GM18505 (cell line): ENCODE measurements at regions not wholly inside any gene's neighbourhood (a gene's known extent, or its start where the extent isn't known, plus 50 kb on each side); places are given as distances from the start of the nearest gene placed in this dataset.
"Not testable (repeated sequence)": the region's sequence is repeated elsewhere in the genome, so short reads cannot be mapped to it uniquely, and the experiment has no call there.

Experiments
- ATAC-seq: cut with Tn5 transposase; IDR thresholded peaks from one replicate; pipeline ENCODE4 v1.9.1; 2021; ENCODE audit not compliant: unreplicated experiment
- POLR2A ChIP-seq: IDR thresholded peaks from 4 replicates; pipeline ENCODE4 v1.6.1; 2011; ENCODE audit warnings: borderline replicate concordance; ENCODE audit not compliant: insufficient read depth, insufficient read length; ENCODE audit errors: extremely low read depth

DNA sequence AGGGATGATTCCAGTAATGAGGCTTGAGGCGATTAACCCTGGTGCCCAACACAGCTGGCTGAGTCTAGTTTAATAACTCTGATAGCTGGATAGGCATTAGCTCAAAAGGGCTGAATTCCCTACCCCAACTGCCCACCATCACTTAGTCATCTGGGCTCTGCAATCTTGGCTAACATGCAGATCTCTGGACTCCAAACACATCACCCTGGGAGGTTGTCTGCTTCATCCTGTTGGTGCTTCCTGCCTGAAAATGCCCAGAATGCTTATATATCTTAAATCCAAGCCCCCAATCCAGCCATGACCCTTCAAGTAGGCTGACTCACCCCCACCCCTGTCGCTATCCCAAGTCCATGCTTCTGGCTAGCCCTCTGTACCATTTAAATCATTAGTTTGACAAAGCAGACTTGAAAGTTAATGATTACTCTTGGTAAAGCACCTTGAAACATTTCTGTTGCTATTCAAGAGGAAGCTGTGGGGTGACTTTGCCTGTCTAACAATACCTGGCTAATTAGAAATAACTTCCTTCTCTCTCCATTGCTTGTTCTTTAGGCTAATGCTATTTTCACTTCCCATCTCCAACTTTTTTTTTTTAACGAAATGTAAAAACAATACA lies 107.0 kb upstream of the RORA start:
- ATAC-seq: no peak
- TF ChIP-seq POLR2A: no peak

DNA sequence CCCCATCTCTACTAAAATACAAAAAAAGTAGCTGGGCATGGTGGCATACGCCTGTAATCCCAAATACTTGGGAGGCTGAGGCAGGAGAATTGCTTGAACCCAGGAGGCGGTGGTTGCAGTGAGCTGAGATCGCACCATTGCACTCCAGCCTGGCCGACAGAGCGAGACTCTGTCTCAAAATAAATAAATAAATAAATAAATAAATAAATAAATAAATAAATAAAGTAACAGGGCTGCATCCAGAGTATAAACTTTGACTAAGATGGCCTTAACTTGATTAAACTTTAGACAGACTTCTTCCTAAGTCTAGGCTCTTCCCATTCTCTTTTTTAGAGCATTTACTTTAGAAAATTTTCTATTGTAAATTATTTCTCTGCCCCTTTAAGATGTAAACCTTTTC lies 105.6 kb upstream of the RORA start:
- not testable (repeated sequence) for ATAC-seq

DNA sequence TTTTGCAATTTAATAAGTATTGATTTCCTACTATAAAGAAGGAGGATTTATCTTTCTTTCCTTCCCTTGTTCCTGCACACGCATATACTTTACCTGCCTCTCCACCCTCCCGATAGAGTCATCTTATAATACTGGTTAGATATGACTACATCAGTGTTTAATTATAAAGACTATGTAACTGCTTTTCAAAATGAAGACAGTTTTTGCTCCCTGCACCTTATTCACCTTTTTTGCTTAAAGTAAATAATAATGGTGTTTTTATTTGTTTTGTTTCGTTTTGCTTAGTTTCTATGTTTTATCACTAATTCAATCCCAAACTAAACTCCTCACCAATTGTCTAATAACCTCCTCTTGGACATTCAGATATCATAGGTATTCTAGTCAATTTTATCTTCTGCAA lies 101.9 kb upstream of the RORA start:
- no peak for ATAC-seq

DNA sequence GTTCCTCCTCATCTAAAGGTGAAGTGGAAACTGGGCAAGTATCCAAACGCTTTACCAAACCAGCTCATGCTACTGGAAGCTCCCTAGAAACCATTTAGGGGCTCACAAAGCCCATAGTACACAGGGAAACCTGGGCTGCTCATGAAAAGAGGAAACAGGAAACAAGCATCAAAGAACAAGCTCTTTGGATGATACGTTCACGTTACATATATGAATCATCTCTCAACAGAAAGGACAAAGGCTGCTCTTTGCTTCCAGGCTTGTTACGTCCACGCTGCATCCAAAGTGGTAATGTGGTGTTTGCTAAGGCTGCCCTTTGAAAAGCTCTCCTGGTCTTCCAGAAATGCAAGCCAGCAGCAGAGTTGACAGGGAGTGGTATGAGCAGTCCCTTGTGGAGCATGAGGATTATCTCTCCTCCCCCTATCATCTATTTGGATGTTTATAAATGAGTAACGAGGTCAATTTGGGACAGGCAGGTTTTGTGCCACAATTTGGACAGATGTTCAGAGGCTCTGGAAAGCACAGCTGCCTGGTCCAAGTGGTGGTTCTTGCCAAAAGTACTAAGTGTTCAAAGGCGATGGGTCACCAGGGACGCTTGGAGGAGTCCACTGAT lies 98.0 kb upstream of the RORA start:
- peak; percentile 70 for ATAC-seq
- no peak for TF ChIP-seq POLR2A

More for the DNA sequence above, 101.9 kb upstream of the RORA start:
- no peak for TF ChIP-seq POLR2A

DNA sequence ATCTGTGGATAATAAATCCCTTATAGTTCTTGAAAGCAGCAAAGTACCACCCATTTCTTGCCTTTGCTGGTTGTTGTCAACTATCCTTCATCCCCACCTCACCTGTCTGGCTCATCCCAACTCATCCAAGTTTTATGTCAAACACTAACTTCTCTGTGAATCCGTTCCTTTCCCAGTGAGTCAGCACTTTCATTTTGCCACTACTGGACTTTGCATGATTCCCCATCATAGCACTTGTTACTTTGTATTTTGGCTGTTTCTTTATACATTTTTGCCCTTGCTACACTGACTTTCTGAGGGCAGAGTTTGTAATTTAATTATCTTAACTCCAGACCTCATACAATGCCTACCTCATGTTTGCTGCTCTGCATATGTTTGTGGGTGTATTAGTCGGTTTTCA lies 90.8 kb upstream of the RORA start:
- no peak for TF ChIP-seq POLR2A
- ATAC-seq: no peak

DNA sequence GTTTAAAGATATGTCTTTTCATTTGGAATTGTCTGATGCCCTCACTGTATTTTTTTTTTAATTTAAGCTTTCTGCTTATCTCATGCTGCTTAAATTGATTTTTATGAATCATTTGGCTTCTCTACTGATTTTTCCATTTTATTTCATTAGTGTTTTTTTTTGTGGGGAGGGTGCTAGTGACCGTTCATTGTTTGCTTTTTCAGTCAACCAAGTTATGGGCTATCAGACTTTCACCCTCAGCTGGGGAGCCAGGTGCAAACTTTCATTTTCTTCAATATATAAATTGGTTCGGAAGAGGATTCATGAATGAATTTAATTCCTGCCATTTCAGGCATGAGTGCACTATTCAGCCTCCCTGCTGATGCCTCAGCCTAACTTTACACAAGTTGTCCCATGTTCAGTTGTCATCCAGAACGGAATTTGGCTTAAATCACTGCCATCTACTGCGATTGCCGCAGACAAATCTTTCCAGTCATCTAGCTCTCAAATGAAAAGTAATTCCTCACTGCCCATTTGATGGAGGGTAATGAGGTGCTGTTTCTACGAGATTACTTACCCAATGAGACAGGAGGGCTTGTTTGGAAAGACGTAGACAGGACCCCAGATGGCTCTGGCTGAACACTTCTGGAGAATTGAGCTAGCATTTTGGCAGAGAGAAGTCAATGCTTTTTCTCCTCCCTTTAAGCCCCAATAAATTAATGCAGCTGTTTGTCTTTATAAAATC lies 89.9 kb upstream of the RORA start:
- no peak for TF ChIP-seq POLR2A
- ATAC-seq: no peak

DNA sequence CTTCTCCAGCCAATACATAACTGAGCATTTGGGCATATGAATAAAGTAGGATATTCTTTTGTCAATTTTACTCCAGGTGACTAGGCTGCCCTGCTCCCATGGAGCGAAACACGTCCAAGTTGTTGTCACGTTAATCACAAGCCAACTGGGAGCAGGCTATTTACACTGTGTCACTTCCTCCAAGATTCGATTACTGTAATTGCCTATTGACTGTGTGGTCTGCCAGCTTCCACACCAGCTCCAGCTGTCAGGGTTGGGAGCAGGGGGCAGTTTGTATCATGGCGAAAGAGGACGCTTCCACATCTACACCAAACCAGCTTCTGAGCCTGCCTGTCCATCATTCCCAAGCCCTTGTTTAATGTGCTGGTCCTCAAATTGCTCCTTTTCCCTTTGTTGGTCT lies 89.2 kb upstream of the RORA start:
- TF ChIP-seq POLR2A: no peak
- no peak for ATAC-seq

DNA sequence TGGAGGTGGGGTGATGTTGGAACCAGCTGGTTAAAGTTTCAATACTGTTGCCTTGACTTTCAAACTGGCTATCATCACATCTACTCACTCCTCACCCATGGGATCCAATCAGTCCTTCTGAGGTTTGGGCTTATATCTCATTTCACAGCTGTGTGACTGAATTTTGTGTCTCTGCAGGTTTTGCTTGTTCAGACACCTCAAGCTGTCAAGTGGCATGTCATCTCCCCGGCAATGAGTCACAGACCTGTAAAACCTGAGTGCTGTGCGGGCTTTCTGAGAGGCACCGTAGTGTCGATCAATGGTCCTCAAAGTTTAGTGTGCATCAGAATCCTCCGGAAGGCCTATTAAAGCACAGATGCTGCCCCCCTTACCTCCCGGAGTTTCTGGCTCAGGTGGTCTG lies 86.4 kb upstream of the RORA start:
- no peak for TF ChIP-seq POLR2A
- ATAC-seq: no peak

DNA sequence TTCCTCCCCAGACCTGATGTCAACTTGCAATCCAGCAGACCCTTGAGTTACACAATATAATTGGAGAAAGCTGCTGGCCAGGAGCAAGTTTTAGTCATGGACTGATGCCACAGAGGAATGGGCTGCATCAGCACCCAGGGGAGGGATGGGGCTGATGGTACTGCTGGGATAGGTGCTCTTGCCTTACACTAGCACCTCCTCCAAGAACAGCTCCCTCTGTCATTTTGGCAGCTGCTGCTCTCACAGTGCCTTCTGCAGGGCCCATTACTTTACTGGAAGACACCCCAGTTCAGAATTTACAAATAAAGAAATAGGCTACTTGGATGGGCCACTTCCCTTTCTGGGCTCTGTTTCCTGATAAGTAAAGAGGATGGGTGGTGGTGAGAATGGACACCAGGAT lies 85.3 kb upstream of the RORA start:
- ATAC-seq: no peak

DNA sequence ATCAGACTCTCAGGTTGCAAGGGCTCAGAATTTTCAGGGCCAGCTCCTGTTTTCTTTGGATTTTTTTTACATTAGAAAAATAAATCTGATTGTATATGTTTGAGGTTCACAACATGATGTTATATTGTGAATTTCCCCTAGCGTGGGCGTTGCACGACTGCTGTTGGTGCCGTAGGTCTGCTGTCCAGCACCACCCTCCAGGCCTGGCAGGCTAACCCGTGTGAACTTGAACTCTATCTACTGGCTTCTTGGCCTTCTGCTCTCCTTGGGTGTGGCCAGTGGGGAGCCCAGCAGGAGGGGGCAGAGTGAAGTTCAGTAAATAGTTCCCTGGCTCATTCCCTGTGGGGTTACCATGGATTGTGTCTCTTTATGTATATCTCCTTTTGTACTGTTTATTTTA lies 80.5 kb upstream of the RORA start:
- TF ChIP-seq POLR2A: no peak
- ATAC-seq: no peak

More for the DNA sequence above, 85.3 kb upstream of the RORA start:
- TF ChIP-seq POLR2A: no peak

DNA sequence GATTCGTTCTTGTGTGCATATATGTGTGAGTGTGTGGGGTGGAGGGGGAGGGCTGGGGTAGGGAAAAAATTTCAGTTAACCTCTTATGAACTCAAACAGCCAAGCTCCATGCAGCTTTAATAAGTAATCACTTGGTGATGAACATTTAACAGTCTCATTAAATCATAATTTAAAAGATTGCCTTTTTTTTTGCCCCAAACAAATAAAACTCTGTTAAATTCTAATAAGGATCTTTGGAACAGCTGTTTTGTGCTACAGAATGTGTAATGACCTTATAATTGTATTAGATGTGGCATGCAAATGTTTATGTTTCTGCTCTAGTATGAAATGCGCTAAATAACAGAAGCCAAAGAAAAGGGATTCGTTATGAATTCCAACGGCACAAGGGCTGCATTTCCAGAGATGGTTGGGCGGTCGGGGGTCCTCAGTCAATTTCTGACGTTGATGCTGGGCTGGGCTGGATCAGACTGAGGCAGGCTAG lies 80.0 kb upstream of the RORA start:
- TF ChIP-seq POLR2A: no peak
- ATAC-seq: no peak

DNA sequence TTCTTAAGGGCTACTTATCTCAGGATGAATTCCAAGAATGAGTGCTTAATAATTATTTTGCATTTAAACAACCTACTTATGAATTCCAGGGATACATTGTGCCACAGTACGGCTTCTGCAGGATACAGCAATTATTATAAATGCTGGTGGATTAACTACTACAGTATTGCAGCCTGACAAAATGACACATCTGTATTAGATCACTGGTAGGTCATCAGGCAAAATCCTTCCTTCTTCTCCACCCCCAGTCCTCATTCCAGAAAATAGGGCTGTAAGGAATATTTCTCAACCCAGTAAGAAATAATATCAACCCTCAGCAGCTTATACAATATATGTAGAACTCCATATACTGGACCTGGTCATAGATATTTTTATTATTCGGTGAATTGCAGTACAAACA lies 79.3 kb upstream of the RORA start:
- no peak for ATAC-seq
- no peak for TF ChIP-seq POLR2A

DNA sequence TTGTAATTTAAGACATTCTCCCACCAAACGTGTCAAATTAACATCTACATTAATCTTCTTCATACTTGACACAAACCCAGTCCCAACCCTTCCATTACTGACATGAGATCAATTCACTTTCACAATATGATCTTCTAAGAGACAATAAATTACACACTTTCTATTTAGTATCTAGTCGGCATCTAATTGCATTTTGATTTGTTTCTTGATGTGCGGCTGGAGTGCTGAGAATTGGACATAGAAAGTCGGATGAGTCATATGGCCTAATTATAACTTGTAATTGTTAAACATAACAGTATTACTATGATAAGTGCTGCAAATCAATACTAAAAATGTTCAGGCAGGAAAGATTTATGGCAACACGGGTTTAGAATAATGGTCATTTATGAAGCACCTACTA lies 78.4 kb upstream of the RORA start:
- ATAC-seq: no peak
- no peak for TF ChIP-seq POLR2A

DNA sequence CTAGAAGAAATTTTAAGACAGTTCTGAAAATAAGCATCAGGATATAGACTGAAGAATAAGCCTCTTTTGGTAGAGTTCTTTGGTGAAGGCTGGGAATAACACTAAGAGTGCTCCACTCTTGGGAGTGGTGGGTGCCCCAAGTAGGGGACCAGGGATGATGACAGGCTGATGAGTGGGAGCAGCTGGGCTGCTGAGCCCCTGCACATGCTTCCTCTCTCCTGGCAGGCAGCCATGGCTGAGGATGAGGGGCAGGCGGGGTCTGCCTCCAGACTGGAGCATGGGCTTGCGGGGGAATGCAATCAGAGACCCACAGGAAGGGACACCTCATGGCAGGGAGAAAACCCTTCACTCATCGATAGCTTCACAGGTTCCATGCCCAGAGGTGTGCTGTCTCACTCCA lies 72.6 kb upstream of the RORA start:
- TF ChIP-seq POLR2A: no peak
- ATAC-seq: no peak
